ENCODE measurements at regions not wholly inside any gene's neighbourhood (a gene's known extent, or its start where the extent isn't known, plus 50 kb on each side); places are given as distances from the start of the nearest gene placed in this dataset.
A peak's percentile ranks its signal among the peaks of the same experiment; 100 is the strongest.
"Not testable (repeated sequence)": the region's sequence is repeated elsewhere in the genome, so short reads cannot be mapped to it uniquely, and the experiment has no call there.

DNA sequence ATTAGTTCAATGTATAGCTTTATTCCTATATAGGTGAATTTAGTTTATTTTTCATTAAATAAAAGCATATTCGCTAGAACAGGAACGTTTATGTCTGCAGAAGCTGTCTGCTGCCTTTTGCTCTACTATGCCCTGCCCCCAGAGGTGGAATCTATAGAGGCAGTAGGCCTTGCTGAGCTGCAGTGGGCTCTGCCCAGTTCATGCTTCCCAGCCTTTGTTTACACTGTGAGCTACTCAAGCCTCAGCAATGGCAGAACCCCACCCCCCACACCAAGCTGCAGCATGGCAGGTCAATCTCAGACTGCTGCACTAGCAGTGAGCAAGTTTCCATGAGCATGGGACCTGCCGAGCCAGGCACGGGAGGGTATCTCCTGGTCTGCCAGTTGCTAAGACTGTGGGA is 473.3 kb upstream of the CCNG1 start:
- not testable (repeated sequence) for DNase-seq (ENCODE audit: low read depth, low spot score)

DNA sequence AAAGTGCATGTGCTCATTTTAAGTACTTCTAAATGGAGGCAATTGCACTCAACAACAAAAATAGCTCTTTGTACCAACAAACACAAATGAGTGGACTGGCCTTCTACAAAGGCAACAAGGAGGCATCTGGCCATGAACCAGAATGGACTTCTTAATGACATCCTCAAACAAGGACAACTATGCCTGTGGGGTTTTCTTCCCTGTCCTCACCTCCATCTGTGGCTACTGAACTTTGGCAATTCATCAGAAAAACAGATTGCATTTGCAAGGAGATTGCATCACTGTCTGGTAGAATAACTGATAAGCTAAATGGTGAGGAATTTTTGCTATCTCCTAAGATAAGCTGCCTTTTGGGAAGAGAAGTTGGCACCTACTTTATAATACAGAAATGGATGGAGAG is 447.3 kb upstream of the CCNG1 start:
- no peak for DNase-seq (ENCODE audit: low read depth, low spot score)

DNA sequence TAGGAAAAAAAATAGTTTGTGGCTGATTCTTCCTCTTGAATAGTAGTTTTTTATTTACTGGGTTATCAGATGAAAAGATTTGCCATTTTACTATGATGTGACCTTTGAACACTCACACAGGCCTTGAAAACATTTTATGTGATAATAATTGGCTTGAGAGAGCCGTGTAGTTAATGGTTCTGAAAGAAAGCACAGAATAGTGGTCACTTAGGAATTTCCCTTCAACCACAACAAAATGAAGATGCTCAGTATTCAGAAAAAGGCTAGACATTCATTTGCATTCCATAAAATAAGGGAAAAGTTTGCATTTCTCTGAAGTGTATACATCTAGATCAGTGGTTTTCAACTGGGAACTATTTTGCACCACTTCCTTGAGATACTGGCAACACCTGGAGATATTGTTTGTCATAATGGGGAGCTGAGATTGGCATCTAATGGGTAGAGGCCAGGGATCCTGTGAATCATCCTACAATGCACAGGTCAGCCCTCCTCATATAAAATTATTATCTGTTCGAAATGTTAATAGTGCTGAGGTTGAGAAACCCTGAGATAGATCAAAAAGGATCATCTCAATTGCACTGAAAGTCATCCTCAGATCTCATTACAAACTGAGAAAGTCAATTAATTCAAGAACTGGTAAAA is 446.4 kb upstream of the CCNG1 start:
- no peak for DNase-seq (ENCODE audit: low read depth, low spot score)

DNA sequence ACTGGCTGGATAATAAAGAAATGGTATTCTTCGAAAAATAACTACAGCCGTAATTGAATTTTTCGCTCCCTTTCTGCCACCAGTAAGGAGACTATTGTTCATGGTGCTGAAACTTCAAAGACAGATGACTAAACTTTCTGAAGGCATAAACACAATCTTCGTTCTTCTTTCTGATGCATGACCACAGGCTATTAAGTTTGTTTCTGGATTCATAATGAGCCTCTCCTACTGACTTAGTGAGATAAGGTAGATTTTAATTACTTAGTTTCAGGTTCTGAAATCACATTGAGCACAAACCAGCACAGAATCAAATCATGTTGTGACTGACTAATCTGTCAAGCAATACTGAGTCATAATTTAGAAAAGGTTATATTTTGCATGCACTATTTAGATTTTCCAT is 441.8 kb upstream of the CCNG1 start:
- no peak for DNase-seq (ENCODE audit: low read depth, low spot score)

DNA sequence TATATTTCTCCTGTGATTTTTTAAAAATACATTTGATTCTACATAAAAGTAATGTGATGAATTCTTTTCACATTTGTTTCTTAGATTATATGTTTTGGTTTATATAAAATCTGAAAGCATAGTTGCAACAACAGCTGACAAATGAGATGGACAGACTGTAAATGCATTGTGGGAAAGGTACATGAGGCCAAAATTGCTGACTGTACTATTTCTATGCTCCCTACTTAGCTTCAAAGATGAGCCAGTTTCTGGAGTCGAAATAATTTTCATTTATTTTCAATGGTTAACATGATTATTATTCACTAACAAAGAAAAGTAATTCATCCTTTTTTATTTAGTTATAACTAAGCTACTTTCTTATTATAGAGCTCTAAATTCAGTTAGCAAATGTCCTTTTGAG is 441.3 kb upstream of the CCNG1 start:
- no peak for DNase-seq (ENCODE audit: low read depth, low spot score)

DNA sequence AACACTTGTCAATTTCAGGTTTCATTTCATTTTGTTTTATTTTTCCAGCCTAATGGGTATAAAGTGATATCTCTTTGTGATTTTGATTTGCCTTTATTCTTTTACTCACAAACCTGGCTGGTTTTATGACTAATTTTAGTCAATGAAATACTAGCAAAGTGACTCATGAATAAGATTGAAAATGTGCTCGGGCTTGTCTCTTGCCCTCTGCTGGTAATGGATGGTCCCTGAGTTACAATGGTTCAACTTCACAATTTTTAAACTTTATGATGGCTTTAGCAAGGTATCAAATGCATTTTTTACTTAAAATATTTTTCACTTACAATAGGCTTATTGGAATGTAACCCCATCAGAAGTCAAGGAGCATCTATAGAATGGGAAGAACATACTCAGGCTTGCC is 431.4 kb upstream of the CCNG1 start:
- no peak for DNase-seq (ENCODE audit: low read depth, low spot score)

DNA sequence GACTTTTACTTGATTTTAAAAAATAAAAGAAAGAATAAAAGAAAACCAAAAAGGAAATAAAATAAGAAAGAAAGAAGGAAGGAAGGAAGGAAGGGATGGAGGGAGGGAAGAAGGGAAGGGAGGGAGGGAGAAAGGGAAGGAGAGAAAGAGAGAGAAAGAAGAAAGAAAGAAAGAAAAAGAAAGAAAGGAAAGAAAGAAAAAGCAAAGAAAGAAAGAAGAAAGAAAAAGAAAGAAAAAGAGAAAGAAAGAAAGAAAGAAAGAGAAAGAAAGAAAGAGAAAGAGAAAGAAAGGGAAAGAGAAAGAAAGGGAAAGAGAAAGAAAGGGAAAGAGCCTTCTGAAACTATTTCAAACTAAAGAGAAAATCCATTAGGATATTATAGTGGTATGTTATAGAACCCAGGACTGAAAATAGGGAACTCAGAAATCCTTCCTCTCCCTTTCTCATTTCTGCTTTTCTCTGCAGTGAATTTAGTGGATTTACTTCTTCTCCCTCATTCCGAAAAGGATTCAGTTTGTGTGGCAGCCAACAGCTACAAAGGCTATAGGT is 414.7 kb upstream of the CCNG1 start:
- DNase-seq (ENCODE audit: low read depth, low spot score), result no peak

DNA sequence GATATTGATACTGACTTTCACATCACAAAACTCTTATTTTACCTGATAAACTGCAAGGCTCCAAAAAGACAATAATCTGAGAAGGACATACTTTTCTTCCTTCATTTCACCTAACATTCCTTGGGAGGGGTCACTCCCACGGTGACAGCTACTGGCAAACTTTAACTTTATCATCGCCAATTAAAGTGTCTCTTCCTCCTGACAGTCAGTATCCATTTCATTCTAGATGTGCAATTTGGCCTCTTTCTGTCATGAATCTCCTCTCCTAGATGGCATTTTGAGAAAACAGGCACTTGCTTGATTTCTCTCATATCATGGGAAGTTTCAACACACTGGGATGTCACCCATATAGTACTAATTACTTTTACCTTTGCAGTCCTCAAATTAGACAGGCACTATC is 413.5 kb upstream of the CCNG1 start:
- no peak for DNase-seq (ENCODE audit: low read depth, low spot score)

DNA sequence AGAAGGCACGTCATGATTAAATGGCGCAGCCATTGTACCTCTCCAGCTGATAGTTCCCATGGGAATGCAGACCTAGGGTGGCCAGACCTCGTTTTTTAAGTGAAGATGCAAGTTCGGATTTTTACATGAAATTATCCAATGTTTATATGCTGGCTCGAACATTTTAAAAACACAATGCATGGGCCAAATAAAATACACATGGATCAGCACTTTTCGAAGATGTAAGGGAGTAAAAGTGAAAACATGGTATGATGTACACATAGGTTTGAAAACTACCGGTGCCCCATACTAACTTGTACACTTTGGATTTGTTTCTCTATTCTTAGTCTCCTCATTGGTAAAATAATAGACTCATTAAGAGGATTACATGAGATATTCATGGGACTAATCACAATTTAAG is 412.5 kb upstream of the CCNG1 start:
- DNase-seq (ENCODE audit: low read depth, low spot score), result no peak

DNA sequence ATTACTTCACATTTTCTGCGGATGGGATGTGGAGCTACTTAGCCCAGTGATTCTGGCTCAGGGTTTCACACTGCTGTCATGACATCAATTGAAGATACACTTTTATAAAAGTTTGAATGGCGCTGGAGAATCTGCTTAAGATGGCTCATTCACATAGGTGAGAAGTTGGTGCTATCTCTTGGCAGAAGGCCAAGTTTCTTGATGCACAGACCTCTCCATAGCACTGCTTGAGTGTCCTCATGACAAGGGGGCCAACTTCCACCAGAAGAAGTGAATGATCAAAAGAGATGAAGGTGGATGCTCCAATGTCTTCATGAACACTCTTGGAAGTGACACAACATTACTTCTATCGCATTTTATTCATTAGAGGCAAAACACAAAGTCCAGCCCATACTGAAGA is 403.7 kb upstream of the CCNG1 start:
- DNase-seq (ENCODE audit: low read depth, low spot score), result no peak

DNA sequence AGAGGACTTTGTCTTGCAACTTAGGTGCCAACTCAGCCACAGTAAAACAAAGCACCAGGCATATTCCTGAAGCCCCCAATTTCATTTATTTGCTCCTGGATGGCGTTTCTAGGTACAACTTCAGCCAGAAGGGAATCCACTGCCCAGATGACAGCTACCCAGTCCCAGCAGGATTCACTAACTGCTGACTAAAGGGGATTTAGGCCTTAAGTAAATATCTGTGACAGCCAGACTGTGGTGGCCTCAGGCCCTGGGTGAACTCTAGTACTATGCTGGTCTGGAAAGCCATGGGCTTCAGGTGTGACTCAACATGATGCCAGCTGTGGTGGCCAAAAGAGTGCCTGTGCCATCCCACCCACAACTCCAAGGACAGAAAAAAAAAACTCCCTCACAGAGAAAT is 396.1 kb upstream of the CCNG1 start:
- no peak for DNase-seq (ENCODE audit: low read depth, low spot score)

DNA sequence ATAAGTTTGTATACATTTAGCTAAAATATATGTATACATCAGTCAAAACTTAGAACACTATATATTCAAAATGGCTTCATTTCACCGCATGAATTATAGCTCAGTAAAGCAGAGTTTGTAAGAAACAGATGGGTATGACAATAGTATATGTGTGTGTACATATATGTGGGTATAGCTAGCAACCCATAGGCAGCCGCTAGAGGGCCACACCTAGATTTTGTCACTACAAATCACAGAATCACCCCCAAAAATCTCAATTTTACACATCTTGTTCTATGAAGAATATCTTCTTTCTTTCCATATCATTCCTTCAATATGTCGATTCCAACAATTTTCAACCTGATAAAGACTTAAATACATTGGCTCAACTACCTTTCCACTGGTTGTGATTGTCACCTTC is 357.8 kb upstream of the CCNG1 start:
- no peak for DNase-seq (ENCODE audit: low read depth, low spot score)

DNA sequence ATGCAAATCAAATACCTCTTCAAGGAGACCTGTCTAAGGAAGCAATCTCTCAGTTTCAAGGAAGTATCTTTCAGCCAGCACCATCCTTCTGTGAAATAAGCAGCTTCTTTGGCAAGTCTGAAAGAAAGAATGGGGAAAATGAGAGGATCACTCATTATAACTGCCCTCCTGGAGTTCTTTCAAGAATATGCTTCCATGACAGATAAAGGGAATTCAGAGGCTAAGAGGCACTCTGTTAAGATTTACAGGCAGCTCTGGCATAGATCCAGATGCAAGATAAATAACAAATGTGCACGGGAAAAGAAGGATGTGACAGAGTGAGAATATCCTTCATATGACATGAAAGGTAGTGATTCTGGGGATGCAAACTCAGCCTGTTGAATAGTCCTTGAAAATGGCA is 348.2 kb upstream of the CCNG1 start:
- no peak for DNase-seq (ENCODE audit: low read depth, low spot score)

DNA sequence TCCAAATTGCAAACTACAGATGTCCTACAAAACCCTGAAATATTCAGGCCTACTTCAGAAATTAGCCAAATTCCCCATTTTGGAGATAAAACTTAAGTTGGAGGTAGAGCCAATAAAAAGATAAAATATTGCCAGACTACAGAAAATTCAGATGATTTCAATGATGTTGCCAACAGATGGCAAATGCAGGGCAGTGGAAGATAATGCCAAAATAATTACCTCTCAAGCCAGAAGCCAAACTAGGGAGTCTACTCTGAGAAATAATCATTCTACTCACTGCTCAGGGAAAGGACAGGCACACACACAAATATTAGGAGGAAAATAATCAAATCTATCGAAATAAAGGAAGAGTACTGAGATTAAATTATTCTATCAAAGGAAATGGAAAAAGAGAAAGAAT is 347.5 kb upstream of the CCNG1 start:
- no peak for DNase-seq (ENCODE audit: low read depth, low spot score)

DNA sequence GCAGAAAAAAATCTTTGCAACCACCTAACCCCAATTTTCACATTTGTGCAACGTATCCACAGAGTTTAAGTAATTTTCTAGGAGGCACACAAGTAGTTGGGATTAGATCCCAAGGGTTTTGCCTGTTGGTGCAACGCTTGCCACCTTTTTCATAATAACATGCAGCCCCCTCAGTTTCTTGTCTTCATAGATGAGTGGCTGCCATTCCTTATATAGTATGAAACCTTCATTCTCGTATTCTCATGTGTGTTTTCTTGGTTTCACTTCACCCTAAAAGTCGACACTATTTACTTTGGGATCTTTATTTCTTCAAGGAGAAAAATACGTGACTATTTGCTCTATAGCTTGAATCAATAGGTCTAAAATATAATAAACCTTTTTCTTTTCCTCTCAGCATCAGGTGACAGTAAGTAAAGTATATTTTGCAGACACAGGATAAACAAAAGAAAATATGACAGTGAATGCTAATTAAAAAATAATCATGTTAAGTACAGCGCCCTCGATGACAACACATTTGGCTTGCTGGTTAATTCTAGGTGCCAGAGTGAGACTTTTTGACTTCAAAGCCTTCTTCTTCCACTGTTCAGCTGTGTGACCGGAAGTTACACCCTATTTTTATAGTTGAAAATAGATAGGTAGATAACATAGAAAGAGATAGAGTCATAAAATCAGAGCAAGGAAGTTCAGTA is 342.8 kb upstream of the CCNG1 start:
- DNase-seq (ENCODE audit: low read depth, low spot score), result no peak

DNA sequence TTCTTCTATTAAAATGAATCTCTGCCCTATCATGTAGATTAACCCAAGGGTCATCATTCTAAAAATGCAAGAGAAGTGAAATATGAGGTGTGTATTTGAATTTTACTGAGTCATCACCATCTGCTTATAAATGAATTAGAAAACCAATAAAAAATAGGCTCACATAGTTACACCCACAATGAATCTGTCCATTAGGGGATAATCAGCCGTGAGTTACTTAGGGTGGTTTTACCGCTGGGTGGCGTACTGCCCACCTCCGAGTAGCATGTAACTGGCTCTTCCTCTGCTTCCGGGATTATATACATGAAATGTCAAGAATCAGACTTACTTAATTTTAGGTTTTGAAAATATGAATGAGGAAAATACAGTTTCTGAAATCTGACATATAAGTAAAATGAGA is 332.9 kb upstream of the CCNG1 start:
- peak; percentile 26 for DNase-seq (ENCODE audit: low read depth, low spot score)

DNA sequence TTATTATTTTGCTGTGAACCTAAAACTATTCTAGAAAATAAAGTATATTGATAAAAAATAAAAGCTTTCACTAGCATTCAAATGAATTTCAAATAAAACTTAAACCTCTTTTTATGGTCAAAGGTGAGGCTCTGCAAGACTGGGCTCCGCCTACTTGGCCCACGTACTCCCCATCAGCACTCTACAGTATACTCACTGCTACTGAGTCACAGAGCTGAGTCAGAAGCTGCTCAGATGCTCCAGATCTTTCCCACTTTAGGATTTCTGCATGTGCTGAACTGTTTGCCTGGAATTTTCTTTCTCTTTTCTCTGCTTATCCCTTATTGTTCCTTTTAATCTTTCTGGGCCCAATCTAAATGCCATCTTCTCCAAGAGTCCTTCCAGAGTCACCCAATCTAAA is 331.9 kb upstream of the CCNG1 start:
- DNase-seq (ENCODE audit: low read depth, low spot score), result no peak

DNA sequence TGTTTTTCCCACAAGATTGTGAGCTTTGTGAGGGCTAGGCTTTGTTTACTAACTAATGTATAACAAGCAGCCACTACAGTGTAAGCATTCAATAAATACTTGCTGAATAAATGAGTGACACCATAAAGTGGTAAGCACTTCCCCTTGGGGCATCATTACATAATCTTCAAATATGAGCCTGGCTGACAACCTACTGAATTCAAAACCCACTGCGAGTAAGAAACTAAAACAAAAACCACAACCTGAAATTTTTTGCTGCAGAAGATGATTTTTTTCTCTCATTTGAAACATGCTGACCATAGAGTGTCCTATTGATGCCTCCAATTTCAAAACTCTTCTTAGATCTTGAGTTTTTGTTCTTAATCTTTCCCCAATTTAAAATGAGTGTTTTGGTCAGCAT is 331.3 kb upstream of the CCNG1 start:
- no peak for DNase-seq (ENCODE audit: low read depth, low spot score)

DNA sequence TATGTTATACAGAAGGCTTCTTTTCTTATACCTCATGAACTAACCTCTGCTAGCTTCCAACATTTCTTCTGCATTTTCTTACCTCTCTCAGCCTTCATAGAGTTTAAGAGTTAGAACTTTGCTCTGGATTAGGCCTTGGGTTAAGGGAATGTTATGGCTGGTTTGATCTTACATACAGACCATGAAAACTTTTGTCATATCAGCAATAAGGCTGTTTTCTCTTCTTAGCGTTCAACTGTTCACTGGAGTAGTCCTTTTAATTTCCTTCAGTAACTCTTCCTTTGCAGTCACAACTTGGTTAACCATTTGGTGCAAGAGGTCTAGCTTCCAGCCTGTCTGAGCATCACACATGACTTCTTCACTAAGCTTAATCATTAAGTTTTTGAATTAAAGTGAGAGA is 329.0 kb upstream of the CCNG1 start:
- no peak for DNase-seq (ENCODE audit: low read depth, low spot score)

DNA sequence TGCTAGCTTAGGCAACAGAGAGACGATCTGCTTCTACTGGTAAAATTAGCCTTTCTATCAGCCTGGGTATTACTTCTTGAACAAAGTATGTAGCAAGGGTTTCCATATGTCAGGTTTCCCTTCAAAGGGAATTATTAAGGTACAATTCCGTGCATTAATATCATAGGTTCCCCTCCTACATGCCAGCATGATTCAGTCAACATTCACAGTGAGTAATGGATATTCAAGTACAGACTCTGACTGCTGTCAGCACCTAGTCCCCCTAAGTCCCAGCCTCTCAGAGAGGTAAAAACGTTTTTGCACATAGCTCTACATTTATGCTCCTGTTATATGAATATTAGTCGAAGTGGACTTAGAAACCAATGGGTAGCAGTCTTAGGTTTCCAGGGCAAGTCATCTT is 322.4 kb upstream of the CCNG1 start:
- DNase-seq (ENCODE audit: low read depth, low spot score), result no peak

DNA sequence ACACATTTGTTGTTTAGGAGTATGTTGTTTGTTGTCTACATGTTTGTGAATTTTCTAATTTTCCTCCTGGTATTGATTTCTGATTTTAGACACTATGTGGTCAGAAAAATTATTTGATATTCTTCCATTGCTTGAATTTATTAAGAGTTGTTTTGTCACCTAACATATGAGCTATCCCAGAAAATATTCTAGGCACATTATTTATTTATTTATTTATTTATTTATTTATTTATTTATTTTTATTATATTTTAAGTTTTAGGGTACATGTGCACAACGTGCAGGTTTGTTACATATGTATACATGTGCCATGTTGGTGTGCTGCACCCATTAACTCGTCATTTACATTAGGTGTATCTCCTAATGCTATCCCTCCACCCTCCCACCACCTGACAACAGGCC is 320.8 kb upstream of the CCNG1 start:
- DNase-seq (ENCODE audit: low read depth, low spot score), result not testable (repeated sequence)

DNA sequence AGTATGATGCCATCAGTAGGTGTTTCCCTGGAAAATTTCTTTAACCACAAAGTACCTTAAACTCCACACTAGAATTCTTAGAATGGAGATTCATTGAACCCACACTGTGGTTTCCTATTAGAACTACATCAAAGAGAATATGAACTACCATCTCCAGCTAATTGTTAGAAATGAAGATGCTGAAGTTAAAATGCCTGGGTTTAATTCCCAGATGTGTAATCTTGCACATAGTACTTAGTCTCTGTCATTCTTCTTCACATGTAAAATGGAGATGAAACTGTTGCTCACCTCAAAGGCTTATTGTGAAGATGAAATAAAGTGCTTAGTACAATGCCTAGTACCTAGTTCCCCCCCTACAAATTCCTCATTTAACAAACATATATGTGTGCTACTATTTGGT is 303.3 kb upstream of the CCNG1 start:
- no peak for DNase-seq (ENCODE audit: low read depth, low spot score)

DNA sequence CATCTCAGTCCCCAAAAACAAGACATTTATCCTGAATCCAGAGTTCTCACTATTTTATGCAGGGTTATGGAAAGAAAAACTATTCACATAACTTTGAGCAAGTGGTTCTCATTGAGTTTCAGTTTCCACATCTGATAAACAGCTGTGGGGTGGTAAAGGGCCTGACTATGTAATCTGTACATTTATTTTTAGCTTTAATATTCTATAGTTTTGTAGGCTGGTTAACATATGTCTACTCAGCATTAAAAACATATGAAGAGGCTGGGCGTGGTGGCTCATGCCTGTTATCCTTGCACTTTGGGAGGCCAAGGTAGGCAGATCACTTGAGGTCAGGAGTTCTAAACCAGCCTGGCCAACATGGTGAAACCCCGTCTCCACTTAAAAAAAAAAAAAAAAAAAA is 301.5 kb upstream of the CCNG1 start:
- no peak for DNase-seq (ENCODE audit: low read depth, low spot score)

DNA sequence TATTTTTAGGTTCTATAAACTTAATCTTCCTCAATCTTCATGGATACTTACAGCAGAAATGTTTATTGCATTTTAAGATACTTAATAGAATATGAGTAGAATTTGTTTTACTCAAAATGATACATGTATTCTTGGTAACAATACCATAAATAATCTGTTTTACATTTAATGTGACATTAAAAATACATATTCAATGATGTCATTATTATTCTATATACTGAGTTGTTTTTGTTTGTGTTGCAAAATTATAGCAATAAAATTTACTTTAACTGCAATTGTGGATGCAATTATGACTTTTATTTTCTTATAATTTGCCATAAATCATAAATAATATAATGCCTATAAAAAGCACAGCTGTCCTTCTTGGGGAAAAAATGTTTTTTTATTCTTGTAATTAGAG is 275.9 kb upstream of the CCNG1 start:
- DNase-seq (ENCODE audit: low read depth, low spot score), result no peak
